ENCODE measurements at regions not wholly inside any gene's neighbourhood (a gene's known extent, or its start where the extent isn't known, plus 50 kb on each side); places are given as distances from the start of the nearest gene placed in this dataset.

DNA sequence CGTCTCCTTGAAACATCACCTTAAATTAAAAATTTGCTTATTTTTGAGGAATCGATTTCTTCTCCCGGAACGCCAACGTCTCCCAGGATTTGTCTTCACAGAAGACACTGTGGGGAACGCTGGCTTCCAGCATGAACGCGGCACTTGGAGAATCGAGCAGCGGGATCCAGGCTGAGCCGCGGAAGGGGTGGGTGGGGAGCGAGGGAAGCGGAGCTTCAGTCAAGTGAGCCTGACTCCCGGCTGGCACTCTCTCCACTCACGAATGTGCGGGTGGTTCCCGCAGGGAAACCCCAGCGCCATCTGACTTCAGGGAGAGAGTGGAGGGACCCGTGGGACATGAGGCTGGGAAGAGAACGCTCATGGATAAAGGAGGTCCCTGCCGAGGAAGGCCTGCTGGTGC is 506.0 kb upstream of the TMEM132C start:
- Histone ChIP-seq H3K4me1 (ENCODE audit: insufficient read depth, low read length) (no peaks in the 10 kb centered on the region), H3K9me3 (ENCODE audit: low read depth, low read length) (no peaks in the 10 kb centered on the region), H3K36me3 (ENCODE audit: insufficient read depth, low read length) (no peaks in the 10 kb centered on the region), H3K27me3 (ENCODE audit: insufficient read depth, low read length) (no peaks in the 10 kb centered on the region), H3K4me2 (ENCODE audit: insufficient read depth, low read length) (no peak overlapping the region), H3K27ac (ENCODE audit: low read depth, low read length) (no peak overlapping the region), H3K79me2 (ENCODE audit: insufficient read depth, low read length) (no peaks in the 10 kb centered on the region), H4K20me1 (ENCODE audit: insufficient read depth, low read length) (no peaks in the 10 kb centered on the region), H3K4me3 (ENCODE audit: insufficient read depth, low read length) (no peak overlapping the region), H2AFZ (ENCODE audit: low read length) (no peak overlapping the region)
- TF ChIP-seq, protein P1, sequence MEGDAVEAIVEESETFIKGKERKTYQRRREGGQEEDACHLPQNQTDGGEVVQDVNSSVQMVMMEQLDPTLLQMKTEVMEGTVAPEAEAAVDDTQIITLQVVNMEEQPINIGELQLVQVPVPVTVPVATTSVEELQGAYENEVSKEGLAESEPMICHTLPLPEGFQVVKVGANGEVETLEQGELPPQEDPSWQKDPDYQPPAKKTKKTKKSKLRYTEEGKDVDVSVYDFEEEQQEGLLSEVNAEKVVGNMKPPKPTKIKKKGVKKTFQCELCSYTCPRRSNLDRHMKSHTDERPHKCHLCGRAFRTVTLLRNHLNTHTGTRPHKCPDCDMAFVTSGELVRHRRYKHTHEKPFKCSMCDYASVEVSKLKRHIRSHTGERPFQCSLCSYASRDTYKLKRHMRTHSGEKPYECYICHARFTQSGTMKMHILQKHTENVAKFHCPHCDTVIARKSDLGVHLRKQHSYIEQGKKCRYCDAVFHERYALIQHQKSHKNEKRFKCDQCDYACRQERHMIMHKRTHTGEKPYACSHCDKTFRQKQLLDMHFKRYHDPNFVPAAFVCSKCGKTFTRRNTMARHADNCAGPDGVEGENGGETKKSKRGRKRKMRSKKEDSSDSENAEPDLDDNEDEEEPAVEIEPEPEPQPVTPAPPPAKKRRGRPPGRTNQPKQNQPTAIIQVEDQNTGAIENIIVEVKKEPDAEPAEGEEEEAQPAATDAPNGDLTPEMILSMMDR (IDR thresholded peaks at IDR 0.05; ENCODE audit: extremely low read depth, low read depth, low read length): no peak
- DNase-seq (ENCODE audit: insufficient read length, low spot score, missing footprints): no peak

DNA sequence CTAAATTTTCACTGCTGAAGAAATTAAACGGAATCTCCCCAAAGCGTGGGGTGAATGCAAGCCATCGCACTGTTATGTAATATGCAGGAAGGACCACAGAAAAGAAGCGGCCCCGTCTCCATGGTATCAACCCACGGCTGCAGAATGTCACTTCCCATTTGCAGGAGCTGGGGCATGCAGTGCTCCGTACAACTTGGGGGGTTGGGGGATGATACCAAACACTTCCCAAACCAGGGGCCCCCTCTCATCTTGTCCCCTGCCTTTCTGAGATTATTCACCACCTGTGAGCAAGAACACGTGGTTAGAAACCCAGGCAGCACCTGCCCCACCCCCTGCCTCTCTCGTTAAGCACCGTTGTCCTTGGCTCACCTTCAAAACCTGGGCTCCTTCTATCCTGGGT is 505.1 kb upstream of the TMEM132C start:
- Histone ChIP-seq H3K4me3 (ENCODE audit: insufficient read depth, low read length) (no peak overlapping the region), H2AFZ (ENCODE audit: low read length) (no peak overlapping the region), H3K27me3 (ENCODE audit: insufficient read depth, low read length) (no peaks in the 10 kb centered on the region), H4K20me1 (ENCODE audit: insufficient read depth, low read length) (no peaks in the 10 kb centered on the region), H3K4me1 (ENCODE audit: insufficient read depth, low read length) (no peaks in the 10 kb centered on the region), H3K79me2 (ENCODE audit: insufficient read depth, low read length) (no peaks in the 10 kb centered on the region), H3K27ac (ENCODE audit: low read depth, low read length) (no peak overlapping the region), H3K4me2 (ENCODE audit: insufficient read depth, low read length) (no peak overlapping the region), H3K9me3 (ENCODE audit: low read depth, low read length) (no peaks in the 10 kb centered on the region), H3K36me3 (ENCODE audit: insufficient read depth, low read length) (no peaks in the 10 kb centered on the region)
- TF ChIP-seq, protein P1 (IDR thresholded peaks at IDR 0.05; ENCODE audit: extremely low read depth, low read depth, low read length): no peak
- DNase-seq (ENCODE audit: insufficient read length, low spot score, missing footprints): no peak

DNA sequence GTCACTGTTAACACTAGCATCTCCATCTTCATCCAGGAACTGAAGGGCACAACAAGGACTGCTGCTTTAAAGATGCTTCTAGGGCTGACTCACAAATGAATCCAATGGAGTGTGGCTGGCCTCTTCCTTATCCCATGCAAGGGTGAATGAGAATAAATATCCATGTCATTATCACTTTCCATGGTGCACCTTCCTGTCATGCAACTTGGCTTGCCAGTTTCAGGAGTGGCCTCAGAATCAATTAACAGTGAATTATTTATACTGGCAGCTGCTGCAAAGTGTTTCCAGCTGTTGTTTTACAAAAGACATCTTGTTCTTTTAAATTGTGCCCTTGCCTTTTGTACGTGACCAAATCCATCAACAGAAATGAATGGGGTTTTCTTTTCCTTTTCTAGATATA is 499.3 kb upstream of the TMEM132C start:
- Histone ChIP-seq H3K9me3 (ENCODE audit: low read depth, low read length) (no peaks in the 10 kb centered on the region), H3K27me3 (ENCODE audit: insufficient read depth, low read length) (no peaks in the 10 kb centered on the region), H4K20me1 (ENCODE audit: insufficient read depth, low read length) (no peaks in the 10 kb centered on the region), H3K27ac (ENCODE audit: low read depth, low read length) (no peak overlapping the region), H3K36me3 (ENCODE audit: insufficient read depth, low read length) (no peaks in the 10 kb centered on the region), H3K4me2 (ENCODE audit: insufficient read depth, low read length) (no peak overlapping the region), H2AFZ (ENCODE audit: low read length) (no peak overlapping the region), H3K4me1 (ENCODE audit: insufficient read depth, low read length) (no peaks in the 10 kb centered on the region), H3K79me2 (ENCODE audit: insufficient read depth, low read length) (no peaks in the 10 kb centered on the region), H3K4me3 (ENCODE audit: insufficient read depth, low read length) (no peak overlapping the region)
- TF ChIP-seq, protein P1 (IDR thresholded peaks at IDR 0.05; ENCODE audit: extremely low read depth, low read depth, low read length): no peak
- DNase-seq (ENCODE audit: insufficient read length, low spot score, missing footprints): no peak

DNA sequence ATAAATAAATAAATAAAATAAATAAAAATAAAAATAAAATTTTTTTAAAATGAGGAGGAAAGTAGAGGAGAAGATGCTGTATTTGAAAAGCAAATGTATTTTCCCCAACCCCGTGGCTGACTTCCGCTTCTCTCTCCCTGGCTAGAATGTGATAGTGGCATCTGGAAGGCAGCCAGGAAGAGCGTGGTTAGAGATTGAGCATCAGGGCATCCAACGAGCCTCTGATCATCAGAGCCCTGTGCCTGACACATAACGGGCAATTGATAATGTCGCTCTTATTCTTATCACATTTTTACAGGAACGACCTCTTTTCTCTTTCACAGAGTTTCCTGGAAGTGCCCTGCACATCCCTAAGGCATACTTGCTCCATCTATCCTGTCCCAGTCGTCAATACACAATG is 496.9 kb upstream of the TMEM132C start:
- Histone ChIP-seq H3K9me3 (ENCODE audit: low read depth, low read length) (no peaks in the 10 kb centered on the region), H2AFZ (ENCODE audit: low read length) (no peak overlapping the region), H3K4me1 (ENCODE audit: insufficient read depth, low read length) (no peaks in the 10 kb centered on the region), H3K27me3 (ENCODE audit: insufficient read depth, low read length) (no peaks in the 10 kb centered on the region), H3K4me3 (ENCODE audit: insufficient read depth, low read length) (no peak overlapping the region), H3K79me2 (ENCODE audit: insufficient read depth, low read length) (no peaks in the 10 kb centered on the region), H3K36me3 (ENCODE audit: insufficient read depth, low read length) (no peaks in the 10 kb centered on the region), H3K27ac (ENCODE audit: low read depth, low read length) (no peak overlapping the region), H3K4me2 (ENCODE audit: insufficient read depth, low read length) (no peak overlapping the region), H4K20me1 (ENCODE audit: insufficient read depth, low read length) (no peaks in the 10 kb centered on the region)
- TF ChIP-seq, protein P1 (IDR thresholded peaks at IDR 0.05; ENCODE audit: extremely low read depth, low read depth, low read length): no peak
- DNase-seq (ENCODE audit: insufficient read length, low spot score, missing footprints): no peak
